Stimulated activated naive B cell treated with anti-CD40 and anti-IgM and Interleukin-4, amounts not matched to agents 10 μg/mL and 1 μg/mL and 100 μg/mL, for 72 hours (primary cell): ENCODE measurements at regions not wholly inside any gene's neighbourhood (a gene's known extent, or its start where the extent isn't known, plus 50 kb on each side); places are given as distances from the start of the nearest gene placed in this dataset.

Experiments used
- ATAC-seq, 2 donors: fragments of 150-1000 bp; cut with Tn5 transposase; replicated peaks; 2 replicates each; pipeline ENCODE4 v1.10.0; 2021; ENCODE audit warnings: moderate library complexity in 1 of 2
- DNase-seq: peaks from one replicate; pipeline ENCODE4 v3.0.0; 2021
- H3K27ac Mint-ChIP-seq: one replicate; pipeline ENCODE4 v1.8.0; 2022; ENCODE audit warnings: mild to moderate bottlenecking, mixed read lengths
- H3K27me3 Mint-ChIP-seq, 2 donors: one replicate each; pipeline ENCODE4 v1.8.0; 2022; ENCODE audit warnings: mixed read lengths in 2 of 2
- H3K36me3 Mint-ChIP-seq, 2 donors: one replicate each; pipeline ENCODE4 v1.8.0; 2022; ENCODE audit warnings: mixed read lengths in 2 of 2, mild to moderate bottlenecking in 1 of 2
- H3K4me1 Mint-ChIP-seq, 2 donors: one replicate each; pipeline ENCODE4 v1.8.0; 2022; ENCODE audit warnings: mixed read lengths in 2 of 2, mild to moderate bottlenecking in 1 of 2
- H3K4me3 Mint-ChIP-seq, 2 donors: one replicate each; pipeline ENCODE4 v1.8.0; 2022; ENCODE audit warnings: mild to moderate bottlenecking in 2 of 2, mixed read lengths in 2 of 2, moderate library complexity in 1 of 2
- H3K9me3 Mint-ChIP-seq, 2 donors: one replicate each; pipeline ENCODE4 v1.8.0; 2022; ENCODE audit warnings: mixed read lengths in 2 of 2, mild to moderate bottlenecking in 1 of 2

- Mint-ChIP-seq H3K4me3 (no peak overlapping the region), H3K4me1 (no peaks in the 10 kb centered on the region), H3K36me3 (no peaks in the 10 kb centered on the region), H3K27me3 (no peaks in the 10 kb centered on the region), H3K9me3 (peaks cover 4 to 6% of the 10 kb centered on the region in 2 donors), H3K27ac (no peak overlapping the region)
- ATAC-seq (no peak), DNase-seq (no peak)
These were observed 896.5 kb upstream of the PABPC4L start for GRCh38 chr4:135098061-135098460.

- Mint-ChIP-seq H3K9me3 (peaks cover 14 to 24% of the 10 kb centered on the region in 2 donors), H3K36me3 (no peaks in the 10 kb centered on the region), H3K27me3 (no peaks in the 10 kb centered on the region), H3K27ac (no peak overlapping the region), H3K4me1 (no peaks in the 10 kb centered on the region), H3K4me3 (no peak overlapping the region)
- DNase-seq, result no peak
- ATAC-seq, result no peak
These were observed 871.8 kb upstream of the PABPC4L start for GRCh38 chr4:135073389-135073788.

GRCh38 chr4:135072553-135072952, 871.0 kb upstream of the PABPC4L start:
- H3K9me3 Mint-ChIP-seq, result peaks cover 12 to 20% of the 10 kb centered on the region in 2 donors
- no peak overlapping the region for H3K27ac Mint-ChIP-seq
- no peaks in the 10 kb centered on the region for H3K27me3 Mint-ChIP-seq
- no peak for DNase-seq
- no peaks in the 10 kb centered on the region for H3K36me3 Mint-ChIP-seq
- H3K4me3 Mint-ChIP-seq, result no peak overlapping the region
- ATAC-seq, result no peak
- no peaks in the 10 kb centered on the region for H3K4me1 Mint-ChIP-seq

- Mint-ChIP-seq H3K4me3 (no peak overlapping the region), H3K27ac (no peak overlapping the region), H3K36me3 (no peaks in the 10 kb centered on the region), H3K4me1 (no peaks in the 10 kb centered on the region), H3K27me3 (no peaks in the 10 kb centered on the region), H3K9me3 (peaks cover 1 to 2% of the 10 kb centered on the region in 2 donors)
- DNase-seq, result no peak
- ATAC-seq, result no peak
These were observed 863.8 kb upstream of the PABPC4L start for GRCh38 chr4:135065366-135065765.

- Mint-ChIP-seq H3K4me1 (no peaks in the 10 kb centered on the region), H3K36me3 (no peaks in the 10 kb centered on the region), H3K27ac (no peak overlapping the region), H3K4me3 (no peak overlapping the region), H3K27me3 (no peaks in the 10 kb centered on the region), H3K9me3 (no peaks in the 10 kb centered on the region)
- no peak for ATAC-seq
- no peak for DNase-seq
These were observed 848.6 kb upstream of the PABPC4L start for GRCh38 chr4:135050086-135050717.

GRCh38 chr4:135032670-135033069, 831.1 kb upstream of the PABPC4L start:
- Mint-ChIP-seq H3K36me3 (no peaks in the 10 kb centered on the region), H3K27me3 (no peaks in the 10 kb centered on the region), H3K9me3 (peaks cover 0 to 3% of the 10 kb centered on the region in 2 donors), H3K4me3 (no peak overlapping the region), H3K4me1 (no peaks in the 10 kb centered on the region), H3K27ac (no peak overlapping the region)
- ATAC-seq (no peak), DNase-seq (no peak)

GRCh38 chr4:135015771-135016170, 814.2 kb upstream of the PABPC4L start:
- Mint-ChIP-seq H3K27me3 (no peaks in the 10 kb centered on the region), H3K36me3 (no peaks in the 10 kb centered on the region), H3K9me3 (peaks cover 0 to 5% of the 10 kb centered on the region in 2 donors), H3K27ac (no peak overlapping the region), H3K4me3 (no peak overlapping the region), H3K4me1 (no peaks in the 10 kb centered on the region)
- no peak for DNase-seq
- no peak for ATAC-seq

- ATAC-seq (no peak), DNase-seq (no peak)
- Mint-ChIP-seq H3K36me3 (no peaks in the 10 kb centered on the region), H3K9me3 (no peaks in the 10 kb centered on the region), H3K4me1 (no peaks in the 10 kb centered on the region), H3K27me3 (no peaks in the 10 kb centered on the region), H3K4me3 (no peak overlapping the region), H3K27ac (no peak overlapping the region)
These were observed 805.8 kb upstream of the PABPC4L start for GRCh38 chr4:135007400-135007799.

GRCh38 chr4:134999169-134999568, 797.6 kb upstream of the PABPC4L start:
- no peak for ATAC-seq
- Mint-ChIP-seq H3K4me1 (no peaks in the 10 kb centered on the region), H3K27ac (no peak overlapping the region), H3K4me3 (no peak overlapping the region), H3K36me3 (no peaks in the 10 kb centered on the region), H3K9me3 (peaks cover 2 to 4% of the 10 kb centered on the region in 2 donors), H3K27me3 (no peaks in the 10 kb centered on the region)
- DNase-seq, result no peak

GRCh38 chr4:134961963-134962362, 760.4 kb upstream of the PABPC4L start:
- no peak for DNase-seq
- H3K36me3 Mint-ChIP-seq, result no peaks in the 10 kb centered on the region
- ATAC-seq, result no peak
- no peaks in the 10 kb centered on the region for H3K27me3 Mint-ChIP-seq
- H3K27ac Mint-ChIP-seq, result no peak overlapping the region
- H3K9me3 Mint-ChIP-seq, result peaks cover 3 to 4% of the 10 kb centered on the region in 2 donors
- H3K4me3 Mint-ChIP-seq, result no peak overlapping the region
- H3K4me1 Mint-ChIP-seq, result no peaks in the 10 kb centered on the region

- no peak for DNase-seq
- Mint-ChIP-seq H3K9me3 (peaks cover 0 to 3% of the 10 kb centered on the region in 2 donors), H3K27ac (no peak overlapping the region), H3K27me3 (no peaks in the 10 kb centered on the region), H3K4me3 (no peak overlapping the region), H3K4me1 (no peaks in the 10 kb centered on the region), H3K36me3 (no peaks in the 10 kb centered on the region)
- ATAC-seq, result no peak
These were observed 757.3 kb upstream of the PABPC4L start for GRCh38 chr4:134958862-134959261.

GRCh38 chr4:134955059-134955458, 753.5 kb upstream of the PABPC4L start:
- DNase-seq (no peak), ATAC-seq (no peak)
- Mint-ChIP-seq H3K4me3 (no peak overlapping the region), H3K27ac (no peak overlapping the region), H3K36me3 (no peaks in the 10 kb centered on the region), H3K4me1 (no peaks in the 10 kb centered on the region), H3K27me3 (no peaks in the 10 kb centered on the region), H3K9me3 (peaks cover 0 to 7% of the 10 kb centered on the region in 2 donors)

GRCh38 chr4:134952775-134953174, 751.2 kb upstream of the PABPC4L start:
- H3K4me1 Mint-ChIP-seq, result no peaks in the 10 kb centered on the region
- ATAC-seq, result no peak
- peaks cover 0 to 7% of the 10 kb centered on the region in 2 donors for H3K9me3 Mint-ChIP-seq
- H3K27me3 Mint-ChIP-seq, result no peaks in the 10 kb centered on the region
- H3K36me3 Mint-ChIP-seq, result no peaks in the 10 kb centered on the region
- no peak overlapping the region for H3K4me3 Mint-ChIP-seq
- no peak for DNase-seq
- H3K27ac Mint-ChIP-seq, result no peak overlapping the region

- Mint-ChIP-seq H3K27me3 (no peaks in the 10 kb centered on the region), H3K4me3 (no peak overlapping the region), H3K36me3 (no peaks in the 10 kb centered on the region), H3K9me3 (peaks cover 0 to 7% of the 10 kb centered on the region in 2 donors), H3K27ac (no peak overlapping the region), H3K4me1 (no peaks in the 10 kb centered on the region)
- ATAC-seq (no peak), DNase-seq (no peak)
These were observed 750.7 kb upstream of the PABPC4L start for GRCh38 chr4:134952305-134952704.

GRCh38 chr4:134948110-134948642, 746.6 kb upstream of the PABPC4L start:
- H3K4me3 Mint-ChIP-seq, result no peak overlapping the region
- no peak for ATAC-seq
- no peaks in the 10 kb centered on the region for H3K36me3 Mint-ChIP-seq
- no peak overlapping the region for H3K27ac Mint-ChIP-seq
- H3K9me3 Mint-ChIP-seq, result peaks cover 6% of the 10 kb centered on the region in 2 donors
- no peak for DNase-seq
- no peaks in the 10 kb centered on the region for H3K4me1 Mint-ChIP-seq
- no peaks in the 10 kb centered on the region for H3K27me3 Mint-ChIP-seq
